HepG2 (cell line): ENCODE measurements at regions not wholly inside any gene's neighbourhood (a gene's known extent, or its start where the extent isn't known, plus 50 kb on each side); places are given as distances from the start of the nearest gene placed in this dataset.

ENCODE experiments used
- ATAC-seq: fragments of 200-7000 bp; cut with Tn5 transposase; 3 replicates; pipeline ENCODE4 v1.9.1; 2020; ENCODE audit warnings: mild to moderate bottlenecking, moderate library complexity
- BruUV-seq: library from RNA; stranded (reverse); fragments of 400-500 nt; replicated peaks from 2 replicates; lab custom pipeline; 2021; lab: Mats Ljungman, UMichigan
- CTCF ChIA-PET: fragments of 300-600 bp; formaldehyde crosslinking; extraction: SDS; loops from one replicate; lab custom pipeline; 2021; ENCODE audit warnings: low total read pairs, inconsistent platforms, low intra/inter-chr PET ratio; lab: Yijun Ruan, JAX
- POLR2A ChIA-PET: fragments of 350-600 bp; sonication (Branson Sonifier 250); formaldehyde crosslinking; loops from one replicate; lab custom pipeline; 2020; ENCODE audit warnings: antibody characterized with exemption, inconsistent platforms; lab: Yijun Ruan, JAX
- DNase-seq: peaks from one replicate; pipeline ENCODE4 v3.0.0-alpha.2; 2015; ENCODE audit warnings: low spot score
- FAIRE-seq: peaks from 3 replicates; lab custom pipeline; 2011; peaks lifted over from hg19 to GRCh38; lab: Jason Lieb, UNC
- H2AFZ ChIP-seq: one replicate; pipeline ENCODE4 v1.6.1; 2011; ENCODE audit warnings: low read length, inconsistent platforms
- H3K27ac ChIP-seq: fragments of 300-600 bp; 3 replicates; pipeline ENCODE4 v1.8.0; 2011; ENCODE audit warnings: mixed run types, mild to moderate bottlenecking, mixed read lengths, low read length, inconsistent platforms; ENCODE audit not compliant: insufficient read depth; ENCODE audit errors: extremely low read length
- H3K27me3 ChIP-seq, 2 experiments: fragments of 200-600 bp in 1 of 2; 2 replicates in 1 of 2; 3 replicates in 1 of 2; pipeline versions ENCODE4 v1.6.0 to v1.8.0; 2011; ENCODE audit warnings: low read length in 2 of 2, mild to moderate bottlenecking in 2 of 2, moderate library complexity in 2 of 2, inconsistent platforms in 1 of 2; ENCODE audit not compliant: insufficient read depth in 2 of 2, control insufficient read depth in 1 of 2
- H3K36me3 ChIP-seq, 2 experiments: fragments of 200-600 bp in 1 of 2; replicated peaks in 1 of 2; 2 replicates in 1 of 2; 3 replicates in 1 of 2; pipeline versions ENCODE4 v1.5.1 to v1.8.0; 2011; ENCODE audit warnings: low read length in 2 of 2, inconsistent platforms in 1 of 2; ENCODE audit not compliant: insufficient read depth in 2 of 2, control insufficient read depth in 1 of 2
- H3K4me1 ChIP-seq: 2 replicates; pipeline ENCODE4 v1.5.1; 2012; ENCODE audit warnings: low read length, inconsistent platforms; ENCODE audit not compliant: insufficient read depth
- H3K4me2 ChIP-seq: 2 replicates; pipeline ENCODE4 v1.6.0; 2011; ENCODE audit warnings: low read depth, low read length, inconsistent platforms
- H3K4me3 ChIP-seq, 3 experiments: fragments of 200-600 bp in 1 of 3; sonication (generic), shearing (Covaris generic) in 1 of 3; replicated peaks in 1 of 3; 2 replicates each; pipeline ENCODE4 v1.5.1; 2011 to 2016; ENCODE audit warnings: low read length in 3 of 3, inconsistent platforms in 2 of 3, low read depth in 2 of 3, mild to moderate bottlenecking in 2 of 3, control low read depth in 1 of 3, mixed read lengths in 1 of 3; ENCODE audit not compliant: insufficient read depth in 1 of 3
- H3K79me2 ChIP-seq: one replicate; pipeline ENCODE4 v1.6.1; 2011; ENCODE audit warnings: low read length, inconsistent platforms; ENCODE audit not compliant: insufficient read depth
- H3K9ac ChIP-seq: 2 replicates; pipeline ENCODE4 v1.6.0; 2011; ENCODE audit warnings: mild to moderate bottlenecking, low read depth, low read length, inconsistent platforms; ENCODE audit not compliant: insufficient read depth
- H3K9me3 ChIP-seq: 2 replicates; pipeline ENCODE4 v1.5.1; 2012; ENCODE audit warnings: mild to moderate bottlenecking, low read length
- H4K20me1 ChIP-seq: 2 replicates; pipeline ENCODE4 v1.6.0; 2011; ENCODE audit warnings: inconsistent platforms, mild to moderate bottlenecking, low read length, moderate library complexity; ENCODE audit not compliant: insufficient read depth
- ATF7-NPFF ChIP-seq: sonication (generic); formaldehyde crosslinking; IDR thresholded peaks from 2 replicates; pipeline ENCODE4 v1.8.1; 2023; ENCODE audit warnings: mild to moderate bottlenecking, low read depth, missing genetic modification reagents, moderate library complexity
- ISX ChIP-seq: sonication (generic); formaldehyde crosslinking; conservative IDR thresholded peaks from 2 replicates; pipeline ENCODE4 v1.5.0; 2020; ENCODE audit warnings: missing genetic modification reagents
- KDM5A ChIP-seq: fragments of 200-600 bp; sonication (generic); IDR thresholded peaks from 2 replicates; pipeline ENCODE4 v1.7.0; 2018; ENCODE audit warnings: antibody characterized with exemption, mild to moderate bottlenecking, low read length, borderline replicate concordance
- NCOA2 ChIP-seq: sonication (generic); formaldehyde crosslinking; IDR thresholded peaks from 2 replicates; pipeline ENCODE4 v1.8.0; 2022; ENCODE audit warnings: inconsistent platforms
- PTBP1 ChIP-seq: fragments of 200-400 bp; formaldehyde crosslinking; IDR thresholded peaks from 2 replicates; pipeline ENCODE4 v1.6.1; 2018; ENCODE audit warnings: low read length, low read depth; ENCODE audit not compliant: poor library complexity, severe bottlenecking
- SIN3A ChIP-seq: IDR thresholded peaks from 2 replicates; pipeline ENCODE4 v1.6.1; 2011; ENCODE audit warnings: low read depth, mild to moderate bottlenecking, control low read depth, low read length, borderline replicate concordance
- THYN1 ChIP-seq: sonication (generic); formaldehyde crosslinking; IDR thresholded peaks from 2 replicates; pipeline ENCODE4 v1.8.1; 2023; ENCODE audit warnings: low read depth, mild to moderate bottlenecking, moderate library complexity, missing genetic modification reagents, borderline replicate concordance
- XRCC5 ChIP-seq: fragments of 200-400 bp; formaldehyde crosslinking; optimal IDR thresholded peaks from 2 replicates; pipeline ENCODE3; 2017; ENCODE audit warnings: mild to moderate bottlenecking, low read length
- ZNF274 ChIP-seq: sonication (generic); formaldehyde crosslinking; IDR thresholded peaks from 2 replicates; pipeline ENCODE4 v1.5.1; 2020; ENCODE audit warnings: mild to moderate bottlenecking, missing genetic modification reagents
- ZNF292 ChIP-seq: sonication (generic); formaldehyde crosslinking; IDR thresholded peaks from 2 replicates; pipeline ENCODE4 v1.8.1; 2022; ENCODE audit warnings: mild to moderate bottlenecking, low read depth, missing genetic modification reagents, borderline replicate concordance
- ZNF607 ChIP-seq: sonication (generic); formaldehyde crosslinking; IDR thresholded peaks from 2 replicates; pipeline ENCODE4 v1.5.1; 2020; ENCODE audit warnings: missing genetic modification reagents, mild to moderate bottlenecking, borderline replicate concordance
- ZNF674 ChIP-seq: sonication (generic); formaldehyde crosslinking; IDR thresholded peaks from 2 replicates; pipeline ENCODE4 v1.5.0; 2020; ENCODE audit warnings: low read depth, mild to moderate bottlenecking, missing genetic modification reagents
- WGBS: methylation state at CpG from one replicate; pipeline ENCODE4 v1.1.6; 2017; ENCODE audit warnings: low lambda C conversion rate; 5-methylcytosine and 5-hydroxymethylcytosine counted together
- in situ Hi-C: cut with HindIII; loops from 2 replicates; pipeline ENCODE4 v1.10.0; 2017; ENCODE audit warnings: low pct_unique_long_range_greater_than_20kb; ENCODE audit not compliant: extremely low pct_ligation_motif_present
- intact Hi-C: fragments of 100-400 bp; cut with micrococcal nuclease; formaldehyde crosslinking; loops from one replicate; pipeline ENCODE4 v1.10.0; 2022; ENCODE audit not compliant: unreplicated experiment
- TF ChIP-seq, protein P1 (sequence below): sonication (generic); formaldehyde crosslinking; IDR thresholded peaks from 2 replicates; pipeline ENCODE4 v1.4.0; 2020; ENCODE audit warnings: mild to moderate bottlenecking, missing genetic modification reagents
- TF ChIP-seq, protein P2 (sequence below): IDR thresholded peaks from 2 replicates; pipeline ENCODE4 v1.6.1; 2016; ENCODE audit warnings: low read depth
- TF ChIP-seq, protein P3 (sequence below): IDR thresholded peaks from 2 replicates; pipeline ENCODE4 v1.6.1; 2016; ENCODE audit warnings: missing genetic modification reagents, missing compliant biosample characterization
- TF ChIP-seq, protein P4 (sequence below): sonication (generic); formaldehyde crosslinking; conservative IDR thresholded peaks from 2 replicates; pipeline ENCODE4 v1.4.0; 2020; ENCODE audit warnings: missing genetic modification reagents
- TF ChIP-seq, protein P5 (sequence below), 2 experiments: sonication (generic) in 1 of 2; formaldehyde crosslinking in 1 of 2; IDR thresholded peaks; 2 replicates each; pipeline versions ENCODE4 v1.4.0 to v1.6.1; 2018 to 2020; ENCODE audit warnings: missing genetic modification reagents in 2 of 2, borderline replicate concordance in 1 of 2, low read depth in 1 of 2, mild to moderate bottlenecking in 1 of 2, missing biosample characterization in 1 of 2

- Histone ChIP-seq H3K79me2 (no peaks in the 10 kb centered on the region), H2AFZ (no peak overlapping the region), H3K9me3 (no peaks in the 10 kb centered on the region), H4K20me1 (no peaks in the 10 kb centered on the region), H3K4me3 (no peak overlapping the region), H3K27ac (no peak overlapping the region), H3K9ac (no peak overlapping the region), H3K4me1 (no peaks in the 10 kb centered on the region), H3K27me3 (peaks cover 3 to 44% of the 10 kb centered on the region in 2 experiments; a peak in 4 of 5 replicates), H3K4me2 (no peak overlapping the region)
- in situ Hi-C loops, result no loop called here
- no peak for FAIRE-seq
- intact Hi-C loops, result no loop called here
- CTCF ChIA-PET, result no interaction called here
- no TSS peak for BruUV-seq
- ATAC-seq, result no peak
- DNase-seq, result no peak
- 61% methylated on average over 10 of the region's 11 CpGs for WGBS
- POLR2A ChIA-PET, result interaction anchor here (0.5 kb wide), 1 partner anchor 61 kb away, joined by 5 read pairs; no protein-coding TSS in a partner anchor
- TF ChIP-seq SIN3A (no peak), ZNF292 (CRISPR knock-in tag) (no peak), ZNF274 (CRISPR knock-in tag) (no peak), KDM5A (no peak), ATF7-NPFF (CRISPR knock-in tag) (no peak), THYN1 (CRISPR knock-in tag) (no peak), ISX (CRISPR knock-in tag) (no peak), ZNF607 (no peak), NCOA2 (CRISPR knock-in tag) (no peak), XRCC5 (no peak), ZNF674 (CRISPR knock-in tag) (no peak), PTBP1 (no peak)
- TF ChIP-seq, protein P1, sequence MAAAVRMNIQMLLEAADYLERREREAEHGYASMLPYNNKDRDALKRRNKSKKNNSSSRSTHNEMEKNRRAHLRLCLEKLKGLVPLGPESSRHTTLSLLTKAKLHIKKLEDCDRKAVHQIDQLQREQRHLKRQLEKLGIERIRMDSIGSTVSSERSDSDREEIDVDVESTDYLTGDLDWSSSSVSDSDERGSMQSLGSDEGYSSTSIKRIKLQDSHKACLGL (CRISPR knock-in tag), result no peak
- TF ChIP-seq, protein P2, sequence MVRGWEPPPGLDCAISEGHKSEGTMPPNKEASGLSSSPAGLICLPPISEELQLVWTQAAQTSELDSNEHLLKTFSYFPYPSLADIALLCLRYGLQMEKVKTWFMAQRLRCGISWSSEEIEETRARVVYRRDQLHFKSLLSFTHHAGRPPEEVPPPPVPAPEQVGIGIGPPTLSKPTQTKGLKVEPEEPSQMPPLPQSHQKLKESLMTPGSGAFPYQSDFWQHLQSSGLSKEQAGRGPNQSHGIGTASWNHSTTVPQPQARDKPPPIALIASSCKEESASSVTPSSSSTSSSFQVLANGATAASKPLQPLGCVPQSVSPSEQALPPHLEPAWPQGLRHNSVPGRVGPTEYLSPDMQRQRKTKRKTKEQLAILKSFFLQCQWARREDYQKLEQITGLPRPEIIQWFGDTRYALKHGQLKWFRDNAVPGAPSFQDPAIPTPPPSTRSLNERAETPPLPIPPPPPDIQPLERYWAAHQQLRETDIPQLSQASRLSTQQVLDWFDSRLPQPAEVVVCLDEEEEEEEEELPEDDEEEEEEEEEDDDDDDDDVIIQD (CRISPR knock-in tag), result no peak
- TF ChIP-seq, protein P3, sequence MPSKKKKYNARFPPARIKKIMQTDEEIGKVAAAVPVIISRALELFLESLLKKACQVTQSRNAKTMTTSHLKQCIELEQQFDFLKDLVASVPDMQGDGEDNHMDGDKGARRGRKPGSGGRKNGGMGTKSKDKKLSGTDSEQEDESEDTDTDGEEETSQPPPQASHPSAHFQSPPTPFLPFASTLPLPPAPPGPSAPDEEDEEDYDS (CRISPR knock-in tag), result no peak
- TF ChIP-seq, protein P4, sequence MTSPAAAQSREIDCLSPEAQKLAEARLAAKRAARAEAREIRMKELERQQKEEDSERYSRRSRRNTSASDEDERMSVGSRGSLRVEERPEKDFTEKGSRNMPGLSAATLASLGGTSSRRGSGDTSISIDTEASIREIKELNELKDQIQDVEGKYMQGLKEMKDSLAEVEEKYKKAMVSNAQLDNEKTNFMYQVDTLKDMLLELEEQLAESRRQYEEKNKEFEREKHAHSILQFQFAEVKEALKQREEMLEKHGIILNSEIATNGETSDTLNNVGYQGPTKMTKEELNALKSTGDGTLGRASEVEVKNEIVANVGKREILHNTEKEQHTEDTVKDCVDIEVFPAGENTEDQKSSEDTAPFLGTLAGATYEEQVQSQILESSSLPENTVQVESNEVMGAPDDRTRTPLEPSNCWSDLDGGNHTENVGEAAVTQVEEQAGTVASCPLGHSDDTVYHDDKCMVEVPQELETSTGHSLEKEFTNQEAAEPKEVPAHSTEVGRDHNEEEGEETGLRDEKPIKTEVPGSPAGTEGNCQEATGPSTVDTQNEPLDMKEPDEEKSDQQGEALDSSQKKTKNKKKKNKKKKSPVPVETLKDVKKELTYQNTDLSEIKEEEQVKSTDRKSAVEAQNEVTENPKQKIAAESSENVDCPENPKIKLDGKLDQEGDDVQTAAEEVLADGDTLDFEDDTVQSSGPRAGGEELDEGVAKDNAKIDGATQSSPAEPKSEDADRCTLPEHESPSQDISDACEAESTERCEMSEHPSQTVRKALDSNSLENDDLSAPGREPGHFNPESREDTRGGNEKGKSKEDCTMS (CRISPR knock-in tag), result no peak
- TF ChIP-seq, protein P5, sequence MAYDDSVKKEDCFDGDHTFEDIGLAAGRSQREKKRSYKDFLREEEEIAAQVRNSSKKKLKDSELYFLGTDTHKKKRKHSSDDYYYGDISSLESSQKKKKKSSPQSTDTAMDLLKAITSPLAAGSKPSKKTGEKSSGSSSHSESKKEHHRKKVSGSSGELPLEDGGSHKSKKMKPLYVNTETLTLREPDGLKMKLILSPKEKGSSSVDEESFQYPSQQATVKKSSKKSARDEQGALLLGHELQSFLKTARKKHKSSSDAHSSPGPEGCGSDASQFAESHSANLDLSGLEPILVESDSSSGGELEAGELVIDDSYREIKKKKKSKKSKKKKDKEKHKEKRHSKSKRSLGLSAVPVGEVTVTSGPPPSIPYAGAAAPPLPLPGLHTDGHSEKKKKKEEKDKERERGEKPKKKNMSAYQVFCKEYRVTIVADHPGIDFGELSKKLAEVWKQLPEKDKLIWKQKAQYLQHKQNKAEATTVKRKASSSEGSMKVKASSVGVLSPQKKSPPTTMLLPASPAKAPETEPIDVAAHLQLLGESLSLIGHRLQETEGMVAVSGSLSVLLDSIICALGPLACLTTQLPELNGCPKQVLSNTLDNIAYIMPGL (CRISPR knock-in tag; IDR thresholded peaks at IDR 0.05; ENCODE audit: borderline replicate concordance in 1 of 2, low read depth in 1 of 2), result no peak
- TF ChIP-seq, all 625 proteins: peak for 0
- H3K36me3 ChIP-seq, result no peaks in the 10 kb centered on the region
Measured at GRCh38 chr3:194203482-194204041, 67.6 kb downstream of the HES1 start.
